Keratinocyte (primary cell): ENCODE measurements at regions not wholly inside any gene's neighbourhood (a gene's known extent, or its start where the extent isn't known, plus 50 kb on each side); places are given as distances from the start of the nearest gene placed in this dataset.
"Not testable (repeated sequence)": the region's sequence is repeated elsewhere in the genome, so short reads cannot be mapped to it uniquely, and the experiment has no call there.

Experiments
- DNase-seq: peaks from one replicate; pipeline ENCODE4 v3.0.0-alpha.2; 2011; ENCODE audit warnings: low read depth, missing footprints, low spot score
- FAIRE-seq: peaks from 2 replicates; lab custom pipeline; 2011; peaks lifted over from hg19 to GRCh38; lab: Jason Lieb, UNC
- H2AFZ ChIP-seq: 2 replicates; pipeline ENCODE4 v1.6.0; 2012; ENCODE audit warnings: low read length, control low read depth, inconsistent platforms; ENCODE audit not compliant: control insufficient read depth
- H3K27ac ChIP-seq: 2 replicates; pipeline ENCODE4 v1.5.1; 2011; ENCODE audit warnings: low read length; ENCODE audit not compliant: control insufficient read depth, insufficient read depth
- H3K27me3 ChIP-seq: 3 replicates; pipeline ENCODE4 v1.6.0; 2011; ENCODE audit warnings: low read length; ENCODE audit not compliant: control insufficient read depth, insufficient read depth; ENCODE audit errors: extremely low read depth
- H3K36me3 ChIP-seq, 2 experiments: 2 replicates in 1 of 2; 3 replicates in 1 of 2; pipeline ENCODE4 v1.5.1; 2011; ENCODE audit warnings: low read length in 2 of 2, mild to moderate bottlenecking in 1 of 2; ENCODE audit not compliant: control insufficient read depth in 2 of 2, insufficient read depth in 2 of 2; ENCODE audit errors: extremely low read depth in 1 of 2
- H3K4me1 ChIP-seq: 3 replicates; pipeline ENCODE4 v1.5.1; 2011; ENCODE audit warnings: low read length; ENCODE audit not compliant: control insufficient read depth, insufficient read depth; ENCODE audit errors: extremely low read depth
- H3K4me2 ChIP-seq: 3 replicates; pipeline ENCODE4 v1.6.0; 2011; ENCODE audit warnings: low read depth, low read length; ENCODE audit not compliant: control insufficient read depth, insufficient read depth; ENCODE audit errors: extremely low read depth
- H3K4me3 ChIP-seq, 3 experiments: fragments of 200-600 bp in 1 of 3; sonication (generic) in 1 of 3; 2 replicates in 2 of 3; 3 replicates in 1 of 3; pipeline ENCODE4 v1.5.1; 2011 to 2016; ENCODE audit warnings: low read length in 3 of 3, mild to moderate bottlenecking in 3 of 3, control low read depth in 2 of 3, inconsistent platforms in 1 of 3, low read depth in 1 of 3, mixed read lengths in 1 of 3, mixed run types in 1 of 3, moderate library complexity in 1 of 3; ENCODE audit not compliant: control insufficient read depth in 2 of 3, insufficient read depth in 2 of 3; ENCODE audit errors: extremely low read depth in 1 of 3
- H3K79me2 ChIP-seq: 2 replicates; pipeline ENCODE4 v1.6.0; 2012; ENCODE audit warnings: low read length; ENCODE audit not compliant: control insufficient read depth, insufficient read depth
- H3K9ac ChIP-seq: 3 replicates; pipeline ENCODE4 v1.6.0; 2011; ENCODE audit warnings: low read length; ENCODE audit not compliant: control insufficient read depth, insufficient read depth; ENCODE audit errors: extremely low read depth
- H3K9me1 ChIP-seq: 3 replicates; pipeline ENCODE4 v1.6.0; 2011; ENCODE audit warnings: low read length; ENCODE audit not compliant: control insufficient read depth, insufficient read depth; ENCODE audit errors: extremely low read depth
- H3K9me3 ChIP-seq: 2 replicates; pipeline ENCODE4 v1.5.1; 2012; ENCODE audit warnings: low read depth, low read length; ENCODE audit not compliant: control insufficient read depth
- H4K20me1 ChIP-seq: 3 replicates; pipeline ENCODE4 v1.6.0; 2011; ENCODE audit warnings: low read length; ENCODE audit not compliant: control insufficient read depth, insufficient read depth; ENCODE audit errors: extremely low read depth
- EZH2 ChIP-seq: IDR thresholded peaks from one replicate; pipeline ENCODE4 v1.6.1; 2012; ENCODE audit warnings: inconsistent platforms, mild to moderate bottlenecking, low read length, moderate library complexity
- dilution Hi-C: fragments of 300-500 bp; cut with MboI; formaldehyde crosslinking; loops from one replicate; pipeline ENCODE4 v1.7.0; 2020; ENCODE audit warnings: low sequenced_read_pairs; ENCODE audit not compliant: extremely low pct_ligation_motif_present
- TF ChIP-seq, protein P1 (sequence below), 3 experiments: IDR thresholded peaks in 1 of 3; conservative IDR thresholded peaks in 1 of 3; optimal IDR thresholded peaks in 1 of 3; 2 replicates in 2 of 3; 3 replicates in 1 of 3; pipeline versions ENCODE3 to v1.5.1; 2011; ENCODE audit warnings: low read length in 3 of 3, mild to moderate bottlenecking in 3 of 3, moderate library complexity in 2 of 3, control low read depth in 1 of 3, inconsistent platforms in 1 of 3; ENCODE audit not compliant: insufficient read depth in 2 of 3; ENCODE audit errors: extremely low read depth in 1 of 3

DNA sequence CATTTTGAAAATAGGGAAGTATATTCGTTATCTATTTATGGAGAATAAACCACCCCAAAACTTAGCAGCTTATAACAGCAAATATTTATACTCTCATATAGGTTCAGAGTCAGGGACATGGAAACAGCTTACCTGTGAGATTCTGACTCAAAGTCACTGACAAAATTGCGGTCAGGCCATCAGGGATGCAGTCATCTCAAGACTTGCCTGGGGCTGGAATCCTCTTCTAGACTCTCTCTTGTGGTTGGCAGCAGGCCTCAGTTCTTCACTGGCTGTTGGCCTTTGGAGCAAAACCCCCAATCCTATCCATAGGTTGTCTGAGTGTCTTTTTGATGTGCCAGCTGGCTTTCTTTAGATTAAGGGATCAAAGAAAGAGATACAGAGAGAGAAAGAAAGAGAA, 275.6 kb downstream of the SEC61B start:
- H3K9me3 ChIP-seq, result no peaks in the 10 kb centered on the region
- TF ChIP-seq, protein P1, sequence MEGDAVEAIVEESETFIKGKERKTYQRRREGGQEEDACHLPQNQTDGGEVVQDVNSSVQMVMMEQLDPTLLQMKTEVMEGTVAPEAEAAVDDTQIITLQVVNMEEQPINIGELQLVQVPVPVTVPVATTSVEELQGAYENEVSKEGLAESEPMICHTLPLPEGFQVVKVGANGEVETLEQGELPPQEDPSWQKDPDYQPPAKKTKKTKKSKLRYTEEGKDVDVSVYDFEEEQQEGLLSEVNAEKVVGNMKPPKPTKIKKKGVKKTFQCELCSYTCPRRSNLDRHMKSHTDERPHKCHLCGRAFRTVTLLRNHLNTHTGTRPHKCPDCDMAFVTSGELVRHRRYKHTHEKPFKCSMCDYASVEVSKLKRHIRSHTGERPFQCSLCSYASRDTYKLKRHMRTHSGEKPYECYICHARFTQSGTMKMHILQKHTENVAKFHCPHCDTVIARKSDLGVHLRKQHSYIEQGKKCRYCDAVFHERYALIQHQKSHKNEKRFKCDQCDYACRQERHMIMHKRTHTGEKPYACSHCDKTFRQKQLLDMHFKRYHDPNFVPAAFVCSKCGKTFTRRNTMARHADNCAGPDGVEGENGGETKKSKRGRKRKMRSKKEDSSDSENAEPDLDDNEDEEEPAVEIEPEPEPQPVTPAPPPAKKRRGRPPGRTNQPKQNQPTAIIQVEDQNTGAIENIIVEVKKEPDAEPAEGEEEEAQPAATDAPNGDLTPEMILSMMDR (optimal IDR thresholded peaks at IDR 0.05 in 1 of 3, IDR thresholded peaks at IDR 0.05 in 1 of 3, conservative IDR thresholded peaks at IDR 0.05 in 1 of 3; ENCODE audit: extremely low read depth in 1 of 3, insufficient read depth in 2 of 3, low read length in 3 of 3), result no peak
- no peak for TF ChIP-seq EZH2
- no peak overlapping the region for H3K4me2 ChIP-seq
- no peaks in the 10 kb centered on the region for H4K20me1 ChIP-seq
- no peaks in the 10 kb centered on the region for H3K9me1 ChIP-seq
- H3K79me2 ChIP-seq, result no peaks in the 10 kb centered on the region
- H3K4me3 ChIP-seq, result no peak overlapping the region
- dilution Hi-C loops, result no loop called here
- H3K27ac ChIP-seq, result no peak overlapping the region
- no peak overlapping the region for H2AFZ ChIP-seq
- DNase-seq (peak; percentile 7), FAIRE-seq (no peak)
- H3K4me1 ChIP-seq, result no peaks in the 10 kb centered on the region
- H3K9ac ChIP-seq, result no peak overlapping the region
- no peaks in the 10 kb centered on the region for H3K36me3 ChIP-seq
- H3K27me3 ChIP-seq, result no peaks in the 10 kb centered on the region

DNA sequence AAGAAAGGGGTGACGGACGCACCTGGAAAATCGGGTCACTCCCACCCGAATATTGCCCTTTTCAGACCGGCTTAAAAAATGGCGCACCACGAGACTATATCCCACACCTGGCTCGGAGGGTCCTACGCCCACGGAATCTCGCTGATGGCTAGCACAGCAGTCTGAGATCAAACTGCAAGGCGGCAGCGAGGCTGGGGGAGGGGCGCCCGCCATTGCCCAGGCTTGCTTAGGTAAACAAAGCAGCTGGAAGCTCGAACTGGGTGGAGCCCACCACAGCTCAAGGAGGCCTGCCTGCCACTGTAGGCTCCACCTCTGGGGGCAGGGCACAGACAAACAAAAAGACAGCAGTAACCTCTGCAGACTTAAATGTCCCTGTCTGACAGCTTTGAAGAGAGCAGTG, 276.9 kb downstream of the SEC61B start:
- H2AFZ ChIP-seq, H4K20me1 ChIP-seq, H3K27me3 ChIP-seq, H3K9me3 ChIP-seq, H3K36me3 ChIP-seq, H3K4me1 ChIP-seq, H3K9me1 ChIP-seq, H3K27ac ChIP-seq, dilution Hi-C loops, H3K4me3 ChIP-seq, DNase-seq, H3K9ac ChIP-seq, H3K79me2 ChIP-seq, H3K4me2 ChIP-seq, FAIRE-seq: not testable (repeated sequence)

DNA sequence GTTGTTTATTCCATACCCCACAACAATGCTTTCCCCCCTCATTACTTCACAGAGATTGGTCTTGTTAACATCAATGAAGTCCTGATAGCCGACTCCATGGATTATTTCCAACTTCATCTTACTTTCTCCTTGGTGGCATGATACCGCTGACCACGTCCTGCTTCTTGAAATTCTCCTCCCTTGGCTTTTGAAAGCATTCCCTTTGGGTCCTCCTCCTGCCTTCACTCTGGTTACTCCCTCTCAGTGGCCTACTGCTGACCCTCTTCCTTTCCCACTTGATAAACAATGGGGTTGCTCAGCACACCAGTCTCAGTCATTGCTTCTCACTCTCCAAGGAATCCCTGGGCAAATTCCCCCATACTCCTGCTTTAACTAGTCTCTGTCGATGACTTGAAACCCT, 283.9 kb downstream of the SEC61B start:
- Histone ChIP-seq H3K4me2 (no peak overlapping the region), H3K9me3 (no peaks in the 10 kb centered on the region), H2AFZ (no peak overlapping the region), H3K36me3 (no peaks in the 10 kb centered on the region), H4K20me1 (no peaks in the 10 kb centered on the region), H3K9ac (no peak overlapping the region), H3K27ac (no peak overlapping the region), H3K79me2 (no peaks in the 10 kb centered on the region), H3K27me3 (no peaks in the 10 kb centered on the region), H3K4me1 (no peaks in the 10 kb centered on the region), H3K9me1 (no peaks in the 10 kb centered on the region), H3K4me3 (no peak overlapping the region)
- dilution Hi-C loops, result no loop called here
- TF ChIP-seq, protein P1 (optimal IDR thresholded peaks at IDR 0.05 in 1 of 3, IDR thresholded peaks at IDR 0.05 in 1 of 3, conservative IDR thresholded peaks at IDR 0.05 in 1 of 3; ENCODE audit: extremely low read depth in 1 of 3, insufficient read depth in 2 of 3, low read length in 3 of 3), result no peak
- TF ChIP-seq EZH2, result no peak
- no peak for FAIRE-seq
- no peak for DNase-seq
